ENCODE measurements at regions not wholly inside any gene's neighbourhood (a gene's known extent, or its start where the extent isn't known, plus 50 kb on each side); places are given as distances from the start of the nearest gene placed in this dataset.
"Not testable (repeated sequence)": the region's sequence is repeated elsewhere in the genome, so short reads cannot be mapped to it uniquely, and the experiment has no call there.

- WGBS: 87% methylated on average over 2 of the region's 2 CpGs
- intact Hi-C loops (cut with DNase I): no loop called here
- TF ChIP-seq, protein P1, sequence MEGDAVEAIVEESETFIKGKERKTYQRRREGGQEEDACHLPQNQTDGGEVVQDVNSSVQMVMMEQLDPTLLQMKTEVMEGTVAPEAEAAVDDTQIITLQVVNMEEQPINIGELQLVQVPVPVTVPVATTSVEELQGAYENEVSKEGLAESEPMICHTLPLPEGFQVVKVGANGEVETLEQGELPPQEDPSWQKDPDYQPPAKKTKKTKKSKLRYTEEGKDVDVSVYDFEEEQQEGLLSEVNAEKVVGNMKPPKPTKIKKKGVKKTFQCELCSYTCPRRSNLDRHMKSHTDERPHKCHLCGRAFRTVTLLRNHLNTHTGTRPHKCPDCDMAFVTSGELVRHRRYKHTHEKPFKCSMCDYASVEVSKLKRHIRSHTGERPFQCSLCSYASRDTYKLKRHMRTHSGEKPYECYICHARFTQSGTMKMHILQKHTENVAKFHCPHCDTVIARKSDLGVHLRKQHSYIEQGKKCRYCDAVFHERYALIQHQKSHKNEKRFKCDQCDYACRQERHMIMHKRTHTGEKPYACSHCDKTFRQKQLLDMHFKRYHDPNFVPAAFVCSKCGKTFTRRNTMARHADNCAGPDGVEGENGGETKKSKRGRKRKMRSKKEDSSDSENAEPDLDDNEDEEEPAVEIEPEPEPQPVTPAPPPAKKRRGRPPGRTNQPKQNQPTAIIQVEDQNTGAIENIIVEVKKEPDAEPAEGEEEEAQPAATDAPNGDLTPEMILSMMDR (IDR thresholded peaks at IDR 0.05): no peak
- TF ChIP-seq EP300 (IDR thresholded peaks at IDR 0.05) (no peak), POLR2AphosphoS5 (IDR thresholded peaks at IDR 0.05) (no peak), POLR2A (IDR thresholded peaks at IDR 0.05; ENCODE audit: low read depth) (no peak)
Measured at GRCh38 chr21:18723171-18723570, 319.6 kb upstream of the TMPRSS15 start.

DNA sequence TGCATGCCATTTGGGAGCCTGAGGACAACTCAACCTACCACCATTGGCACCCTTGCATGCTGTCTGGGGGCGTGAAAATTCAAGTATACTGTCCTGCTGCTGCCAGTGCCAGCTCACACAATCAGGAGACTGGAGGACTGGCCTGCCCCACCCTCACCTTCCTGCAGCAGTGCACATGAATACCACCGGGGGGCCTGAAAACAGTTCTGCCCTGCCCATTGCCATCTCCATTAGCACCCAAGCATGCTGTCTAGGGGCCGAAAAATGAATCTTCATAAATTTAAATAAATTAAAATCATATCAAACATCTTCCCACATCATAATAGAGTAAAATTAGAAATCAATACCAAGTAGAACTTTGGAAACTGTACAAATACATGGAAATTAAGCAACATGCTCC, 322.1 kb upstream of the TMPRSS15 start:
- H3K9me3 ChIP-seq: no peaks in the 10 kb centered on the region
- 84% methylated on average over 3 of the region's 3 CpGs for WGBS
- TF ChIP-seq EP300 (IDR thresholded peaks at IDR 0.05): no peak
- TF ChIP-seq POLR2A (IDR thresholded peaks at IDR 0.05; ENCODE audit: low read depth): no peak
- no peak for TF ChIP-seq POLR2AphosphoS5 (IDR thresholded peaks at IDR 0.05)
- TF ChIP-seq, protein P1 (IDR thresholded peaks at IDR 0.05): no peak
- no peak overlapping the region for H3K27ac ChIP-seq (replicated peaks in 1 of 4)
- DNase-seq (ENCODE audit: extremely low spot score): no peak
- intact Hi-C loops (cut with DNase I): no loop called here
- no peak overlapping the region for H3K4me3 ChIP-seq
- H3K4me1 ChIP-seq: no peaks in the 10 kb centered on the region
- H3K27me3 ChIP-seq: no peaks in the 10 kb centered on the region
- no peaks in the 10 kb centered on the region for H3K36me3 ChIP-seq

More at GRCh38 chr21:18723171-18723570, 319.6 kb upstream of the TMPRSS15 start:
- Histone ChIP-seq H3K9me3 (no peaks in the 10 kb centered on the region), H3K4me1 (no peaks in the 10 kb centered on the region), H3K27ac (replicated peaks in 1 of 4) (no peak overlapping the region), H3K36me3 (no peaks in the 10 kb centered on the region), H3K4me3 (no peak overlapping the region), H3K27me3 (no peaks in the 10 kb centered on the region)
- no peak for DNase-seq (ENCODE audit: extremely low spot score)

GRCh38 chr21:18741954-18742353, 338.4 kb upstream of the TMPRSS15 start:
- no peaks in the 10 kb centered on the region for H3K27me3 ChIP-seq
- no peaks in the 10 kb centered on the region for H3K9me3 ChIP-seq
- TF ChIP-seq, protein P1 (IDR thresholded peaks at IDR 0.05): no peak
- TF ChIP-seq EP300 (IDR thresholded peaks at IDR 0.05): no peak
- no peak for TF ChIP-seq POLR2A (IDR thresholded peaks at IDR 0.05; ENCODE audit: low read depth)
- TF ChIP-seq POLR2AphosphoS5 (IDR thresholded peaks at IDR 0.05): no peak
- no peak overlapping the region for H3K4me3 ChIP-seq
- WGBS: 87% methylated on average over 5 of the region's 5 CpGs
- no peak for DNase-seq (ENCODE audit: extremely low spot score)
- no peaks in the 10 kb centered on the region for H3K4me1 ChIP-seq
- H3K27ac ChIP-seq (replicated peaks in 1 of 4): no peak overlapping the region
- intact Hi-C loops (cut with DNase I): no loop called here
- no peaks in the 10 kb centered on the region for H3K36me3 ChIP-seq

- TF ChIP-seq POLR2A (IDR thresholded peaks at IDR 0.05; ENCODE audit: low read depth): no peak
- TF ChIP-seq POLR2AphosphoS5 (IDR thresholded peaks at IDR 0.05): no peak
- TF ChIP-seq, protein P1 (IDR thresholded peaks at IDR 0.05): no peak
- no peak for TF ChIP-seq EP300 (IDR thresholded peaks at IDR 0.05)
- Histone ChIP-seq H3K36me3 (no peaks in the 10 kb centered on the region), H3K4me1 (no peaks in the 10 kb centered on the region), H3K4me3 (no peak overlapping the region), H3K27ac (replicated peaks in 1 of 4) (no peak overlapping the region), H3K9me3 (no peaks in the 10 kb centered on the region), H3K27me3 (no peaks in the 10 kb centered on the region)
- intact Hi-C loops (cut with DNase I): no loop called here
- WGBS: 70% methylated on average over 1 of the region's 1 CpG
- DNase-seq (ENCODE audit: extremely low spot score): no peak
Measured at GRCh38 chr21:18743531-18743930, 339.9 kb upstream of the TMPRSS15 start.

GRCh38 chr21:18744840-18745239, 341.3 kb upstream of the TMPRSS15 start:
- DNase-seq (ENCODE audit: extremely low spot score): no peak
- H3K27ac ChIP-seq (replicated peaks in 1 of 4): no peak overlapping the region
- 34% methylated on average over 2 of the region's 2 CpGs for WGBS
- no peaks in the 10 kb centered on the region for H3K36me3 ChIP-seq
- H3K27me3 ChIP-seq: no peaks in the 10 kb centered on the region
- no peak overlapping the region for H3K4me3 ChIP-seq
- intact Hi-C loops (cut with DNase I): no loop called here
- H3K9me3 ChIP-seq: no peaks in the 10 kb centered on the region
- H3K4me1 ChIP-seq: no peaks in the 10 kb centered on the region
- TF ChIP-seq, protein P1 (IDR thresholded peaks at IDR 0.05): no peak
- no peak for TF ChIP-seq POLR2A (IDR thresholded peaks at IDR 0.05; ENCODE audit: low read depth)
- no peak for TF ChIP-seq EP300 (IDR thresholded peaks at IDR 0.05)
- TF ChIP-seq POLR2AphosphoS5 (IDR thresholded peaks at IDR 0.05): no peak

- H3K27ac ChIP-seq (replicated peaks in 1 of 4); DNase-seq (ENCODE audit: extremely low spot score); H3K9me3 ChIP-seq; H3K36me3 ChIP-seq; H3K4me1 ChIP-seq; intact Hi-C loops (cut with DNase I); H3K27me3 ChIP-seq; H3K4me3 ChIP-seq: not testable (repeated sequence)
- WGBS: 92% methylated on average over 15 of the region's 15 CpGs
Measured at GRCh38 chr21:18752894-18753293, 349.3 kb upstream of the TMPRSS15 start.

- intact Hi-C loops (cut with DNase I); H3K9me3 ChIP-seq; H3K27ac ChIP-seq (replicated peaks in 1 of 4); DNase-seq (ENCODE audit: extremely low spot score); H3K4me1 ChIP-seq; H3K27me3 ChIP-seq; H3K4me3 ChIP-seq; H3K36me3 ChIP-seq: not testable (repeated sequence)
- WGBS: 77% methylated on average over 4 of the region's 4 CpGs
Measured at GRCh38 chr21:18756272-18756671, 352.7 kb upstream of the TMPRSS15 start.
